ENCODE measurements at regions not wholly inside any gene's neighbourhood (a gene's known extent, or its start where the extent isn't known, plus 50 kb on each side); places are given as distances from the start of the nearest gene placed in this dataset.
A peak's percentile ranks its signal among the peaks of the same experiment; 100 is the strongest.

DNA sequence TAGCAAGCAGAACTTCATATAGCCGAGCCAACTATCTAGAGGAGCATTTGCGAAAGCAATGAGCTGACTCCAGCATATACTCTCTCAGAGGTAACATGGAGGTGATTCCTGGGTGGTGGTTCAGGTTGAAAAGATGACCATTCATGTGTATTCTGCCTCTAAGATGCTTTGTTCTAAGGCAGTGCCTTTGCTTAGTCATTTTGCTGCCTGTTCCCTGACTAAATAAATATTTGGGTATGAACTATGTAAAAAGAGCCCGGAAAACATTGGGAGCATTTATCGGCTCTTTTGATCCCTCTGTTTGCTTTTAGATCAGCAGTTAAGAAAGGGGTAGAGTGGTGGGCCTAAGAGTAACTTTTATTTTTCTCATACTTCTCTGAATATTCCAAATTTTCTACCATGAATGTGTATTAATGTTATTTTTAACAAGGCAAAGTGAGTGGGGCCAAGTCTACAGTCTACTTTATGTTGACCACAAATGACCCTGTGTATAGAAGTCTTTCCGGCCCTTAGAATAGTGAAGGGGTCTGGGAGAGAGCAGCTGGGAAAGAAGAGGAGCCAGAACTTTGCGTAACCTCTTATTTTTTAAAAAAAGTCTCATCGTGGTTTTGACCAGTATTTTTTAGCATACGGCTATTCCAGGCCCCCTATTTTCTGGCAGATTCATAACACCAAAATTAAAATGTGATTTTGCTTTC, 206.5 kb upstream of the EYA4 start:
- 81% methylated on average over 8 of the region's 8 CpGs for WGBS (ENCODE audit: low lambda C conversion rate)
- no peaks in the 10 kb centered on the region for H3K79me2 ChIP-seq (ENCODE audit: insufficient read depth)

DNA sequence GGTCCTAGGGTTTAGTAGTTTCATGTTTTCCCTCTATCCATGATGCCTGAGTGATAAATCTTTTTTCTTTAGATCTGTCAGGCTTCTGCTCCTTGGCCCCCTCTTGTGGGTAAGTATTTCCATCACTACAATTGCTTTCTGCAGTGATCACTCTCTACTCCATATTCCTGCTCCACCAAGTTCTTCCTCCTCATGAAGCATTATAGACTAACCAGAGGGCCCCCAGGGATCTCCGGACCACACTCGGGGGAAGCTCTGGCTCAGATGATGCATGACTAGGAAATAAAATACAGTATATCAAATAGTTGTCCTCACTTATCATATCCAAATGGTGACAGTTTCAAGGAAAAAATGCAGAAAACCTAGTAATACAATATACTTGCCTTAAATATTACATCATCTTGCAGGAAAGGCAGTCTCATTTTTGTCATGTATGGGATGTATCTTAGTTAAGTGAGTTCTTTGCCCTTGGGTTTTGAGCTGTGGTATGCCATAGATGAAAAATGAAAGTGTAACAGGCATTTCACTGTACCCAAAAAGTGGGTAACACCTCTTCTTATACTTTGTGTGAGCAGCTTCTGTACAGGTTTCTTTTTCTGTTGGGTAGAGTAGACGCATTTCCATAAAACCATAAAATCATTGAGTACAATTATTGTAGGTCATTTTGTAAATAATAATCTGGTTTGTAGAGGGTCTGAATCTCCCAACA, 200.9 kb upstream of the EYA4 start:
- no peaks in the 10 kb centered on the region for H3F3A ChIP-seq (replicated peaks; ENCODE audit: insufficient read depth)
- no peak overlapping the region for H3K4me3 ChIP-seq (ENCODE audit: low read depth in 2 of 2, low read length in 1 of 2)
- H3K36me3 ChIP-seq (replicated peaks in 1 of 2; ENCODE audit: control insufficient read depth in 1 of 2, insufficient read depth in 2 of 2, low read length in 1 of 2): no peaks in the 10 kb centered on the region
- H3K4me1 ChIP-seq (ENCODE audit: control insufficient read depth in 1 of 2, insufficient read depth in 2 of 2, low read depth in 1 of 2, low read length in 1 of 2): peaks cover 0 to 3% of the 10 kb centered on the region in 2 experiments; a peak in 2 of 4 replicates
- DNase-seq: peak; percentile 21
- no peak overlapping the region for H3K4me2 ChIP-seq
- POLR2A ChIA-PET: interaction anchor here (0.7 kb wide), 1 partner anchor 55 kb away, joined by 3 read pairs; no protein-coding TSS in a partner anchor
- no peaks in the 10 kb centered on the region for H3K9me2 ChIP-seq
- 79% methylated on average over 3 of the region's 3 CpGs for WGBS (ENCODE audit: low lambda C conversion rate)
- no peak overlapping the region for H3K27ac ChIP-seq (ENCODE audit: low read depth in 2 of 2, low read length in 1 of 2)
- CTCF ChIA-PET: interaction anchor here (0.7 to 2.7 kb wide), 7 partner anchors 11 to 210 kb away, joined by 3 to 12 read pairs (median 4); no protein-coding TSS in a partner anchor
- no peaks in the 10 kb centered on the region for H4K20me1 ChIP-seq (ENCODE audit: insufficient read depth)
- H2AFZ ChIP-seq (ENCODE audit: low read depth): no peak overlapping the region
- H3K27me3 ChIP-seq (ENCODE audit: insufficient read depth): no peaks in the 10 kb centered on the region
- no peak overlapping the region for H3K9ac ChIP-seq
- no peaks in the 10 kb centered on the region for H3K79me2 ChIP-seq (ENCODE audit: insufficient read depth)
- H3K9me3 ChIP-seq: no peaks in the 10 kb centered on the region
- TF ChIP-seq, protein P1, sequence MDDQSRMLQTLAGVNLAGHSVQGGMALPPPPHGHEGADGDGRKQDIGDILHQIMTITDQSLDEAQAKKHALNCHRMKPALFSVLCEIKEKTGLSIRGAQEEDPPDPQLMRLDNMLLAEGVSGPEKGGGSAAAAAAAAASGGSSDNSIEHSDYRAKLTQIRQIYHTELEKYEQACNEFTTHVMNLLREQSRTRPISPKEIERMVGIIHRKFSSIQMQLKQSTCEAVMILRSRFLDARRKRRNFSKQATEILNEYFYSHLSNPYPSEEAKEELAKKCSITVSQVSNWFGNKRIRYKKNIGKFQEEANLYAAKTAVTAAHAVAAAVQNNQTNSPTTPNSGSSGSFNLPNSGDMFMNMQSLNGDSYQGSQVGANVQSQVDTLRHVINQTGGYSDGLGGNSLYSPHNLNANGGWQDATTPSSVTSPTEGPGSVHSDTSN (IDR thresholded peaks at IDR 0.05): peak; percentile 17; the same call in 1 of the 2 replicates
- TF ChIP-seq RFX5 (IDR thresholded peaks at IDR 0.05; ENCODE audit: low read length) (no peak), RCOR1 (IDR thresholded peaks at IDR 0.05; ENCODE audit: low read length) (no peak), NRF1 (IDR thresholded peaks at IDR 0.05; ENCODE audit: low read depth, low read length) (no peak), YY1 (IDR thresholded peaks at IDR 0.05; ENCODE audit: low read depth) (no peak), CHD2 (IDR thresholded peaks at IDR 0.05; ENCODE audit: low read length, partially characterized antibody) (no peak), RXRA (IDR thresholded peaks at IDR 0.05; ENCODE audit: borderline replicate concordance, low read depth) (no peak), SMC3 (IDR thresholded peaks at IDR 0.05; ENCODE audit: low read depth, low read length) (peak; percentile 30; the same call in 1 of the 2 replicates), SIN3A (IDR thresholded peaks at IDR 0.05; ENCODE audit: borderline replicate concordance, low read depth, low read length) (no peak), MEF2A (IDR thresholded peaks at IDR 0.05; ENCODE audit: borderline replicate concordance, low read depth) (no peak)
- TF ChIP-seq, protein P2, sequence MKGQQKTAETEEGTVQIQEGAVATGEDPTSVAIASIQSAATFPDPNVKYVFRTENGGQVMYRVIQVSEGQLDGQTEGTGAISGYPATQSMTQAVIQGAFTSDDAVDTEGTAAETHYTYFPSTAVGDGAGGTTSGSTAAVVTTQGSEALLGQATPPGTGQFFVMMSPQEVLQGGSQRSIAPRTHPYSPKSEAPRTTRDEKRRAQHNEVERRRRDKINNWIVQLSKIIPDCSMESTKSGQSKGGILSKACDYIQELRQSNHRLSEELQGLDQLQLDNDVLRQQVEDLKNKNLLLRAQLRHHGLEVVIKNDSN (IDR thresholded peaks at IDR 0.05; ENCODE audit: borderline replicate concordance, low read depth): no peak

More for the DNA sequence above, 206.5 kb upstream of the EYA4 start:
- Histone ChIP-seq H3K4me2 (no peak overlapping the region), H3K4me3 (ENCODE audit: low read depth in 2 of 2, low read length in 1 of 2) (no peak overlapping the region), H2AFZ (ENCODE audit: low read depth) (no peak overlapping the region), H3F3A (replicated peaks; ENCODE audit: insufficient read depth) (no peaks in the 10 kb centered on the region), H3K9me2 (no peaks in the 10 kb centered on the region), H3K4me1 (ENCODE audit: control insufficient read depth in 1 of 2, insufficient read depth in 2 of 2, low read depth in 1 of 2, low read length in 1 of 2) (no peaks in the 10 kb centered on the region), H3K9me3 (no peaks in the 10 kb centered on the region), H3K27me3 (ENCODE audit: insufficient read depth) (no peaks in the 10 kb centered on the region), H3K9ac (no peak overlapping the region), H3K36me3 (replicated peaks in 1 of 2; ENCODE audit: control insufficient read depth in 1 of 2, insufficient read depth in 2 of 2, low read length in 1 of 2) (no peaks in the 10 kb centered on the region), H4K20me1 (ENCODE audit: insufficient read depth) (no peaks in the 10 kb centered on the region), H3K27ac (ENCODE audit: low read depth in 2 of 2, low read length in 1 of 2) (no peak overlapping the region)
- TF ChIP-seq RAD21 (IDR thresholded peaks at IDR 0.05; ENCODE audit: low read length): no peak
- TF ChIP-seq, protein P3, sequence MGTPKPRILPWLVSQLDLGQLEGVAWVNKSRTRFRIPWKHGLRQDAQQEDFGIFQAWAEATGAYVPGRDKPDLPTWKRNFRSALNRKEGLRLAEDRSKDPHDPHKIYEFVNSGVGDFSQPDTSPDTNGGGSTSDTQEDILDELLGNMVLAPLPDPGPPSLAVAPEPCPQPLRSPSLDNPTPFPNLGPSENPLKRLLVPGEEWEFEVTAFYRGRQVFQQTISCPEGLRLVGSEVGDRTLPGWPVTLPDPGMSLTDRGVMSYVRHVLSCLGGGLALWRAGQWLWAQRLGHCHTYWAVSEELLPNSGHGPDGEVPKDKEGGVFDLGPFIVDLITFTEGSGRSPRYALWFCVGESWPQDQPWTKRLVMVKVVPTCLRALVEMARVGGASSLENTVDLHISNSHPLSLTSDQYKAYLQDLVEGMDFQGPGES (IDR thresholded peaks at IDR 0.05; ENCODE audit: low read depth, low read length): no peak
- TF ChIP-seq, protein P1 (IDR thresholded peaks at IDR 0.05): no peak
- no peak for TF ChIP-seq FOXJ3 (CRISPR knock-in tag; IDR thresholded peaks at IDR 0.05)
- no peak for TF ChIP-seq RFX5 (IDR thresholded peaks at IDR 0.05; ENCODE audit: low read length)
- TF ChIP-seq, protein P2 (IDR thresholded peaks at IDR 0.05; ENCODE audit: borderline replicate concordance, low read depth): no peak
- TF ChIP-seq JUND (IDR thresholded peaks at IDR 0.05): no peak
- no peak for TF ChIP-seq TAF1 (IDR thresholded peaks at IDR 0.05; ENCODE audit: borderline replicate concordance, low read depth, low read length)
- no peak for TF ChIP-seq MEF2A (IDR thresholded peaks at IDR 0.05; ENCODE audit: borderline replicate concordance, low read depth)
- no peak for TF ChIP-seq SMC3 (IDR thresholded peaks at IDR 0.05; ENCODE audit: low read depth, low read length)
- no peak for TF ChIP-seq FOXM1 (IDR thresholded peaks at IDR 0.05; ENCODE audit: low read depth)
- TF ChIP-seq RXRA (IDR thresholded peaks at IDR 0.05; ENCODE audit: borderline replicate concordance, low read depth): no peak
- TF ChIP-seq SIN3A (IDR thresholded peaks at IDR 0.05; ENCODE audit: borderline replicate concordance, low read depth, low read length): no peak
- no peak for TF ChIP-seq NRF1 (IDR thresholded peaks at IDR 0.05; ENCODE audit: low read depth, low read length)
- no peak for TF ChIP-seq GATA2 (CRISPR knock-in tag; IDR thresholded peaks at IDR 0.05)
- no peak for TF ChIP-seq MXI1 (IDR thresholded peaks at IDR 0.05; ENCODE audit: low read depth, low read length)
- TF ChIP-seq RCOR1 (IDR thresholded peaks at IDR 0.05; ENCODE audit: low read length): no peak
- TF ChIP-seq YY1 (IDR thresholded peaks at IDR 0.05; ENCODE audit: low read depth): no peak
- no peak for TF ChIP-seq POLR2AphosphoS5 (IDR thresholded peaks at IDR 0.05; ENCODE audit: low read depth, low read length)
- TF ChIP-seq TEAD4 (IDR thresholded peaks at IDR 0.05; ENCODE audit: borderline replicate concordance, insufficient read depth): no peak
- POLR2A ChIA-PET: no interaction called here
- DNase-seq: no peak
- CTCF ChIA-PET: interaction anchor here (0.9 kb wide), 1 partner anchor 30 kb away, joined by 3 read pairs; no protein-coding TSS in a partner anchor

All from SK-N-SH (cell line).